ENCODE measurements at regions not wholly inside any gene's neighbourhood (a gene's known extent, or its start where the extent isn't known, plus 50 kb on each side); places are given as distances from the start of the nearest gene placed in this dataset.

- Histone ChIP-seq H3K36me3 (no peaks in the 10 kb centered on the region), H3K4me1 (no peaks in the 10 kb centered on the region), H3K9me3 (no peaks in the 10 kb centered on the region), H3K27ac (no peak overlapping the region), H3K4me3 (no peak overlapping the region), H3K27me3 (no peaks in the 10 kb centered on the region)
- in situ Hi-C loops (cut with MboI; ENCODE audit: low pct_ligation_motif_present in 1 of 4, low pct_unique_long_range_greater_than_20kb in 1 of 4, low sequenced_read_pairs in 3 of 4) (no loop called here), intact Hi-C loops (cut with DNase I; ENCODE audit: low total_unique reads) (no loop called here)
- no peak for TF ChIP-seq EP300 (IDR thresholded peaks at IDR 0.05; ENCODE audit: low read depth)
- TF ChIP-seq CTCF (IDR thresholded peaks at IDR 0.05) = no peak
- TF ChIP-seq POLR2A (IDR thresholded peaks at IDR 0.05) = no peak
- no peak for TF ChIP-seq POLR2AphosphoS5 (IDR thresholded peaks at IDR 0.05)
- no peak for DNase-seq
- WGBS, 2 donors (ENCODE audit: low coverage in 1 of 2) = 68 to 87% methylated on average over 3 of the region's 3 CpGs
Measured at GRCh38 chr16:51851111-51851510, 695.8 kb downstream of the TOX3 start.

GRCh38 chr16:51849715-51850114, 697.2 kb downstream of the TOX3 start:
- 62 to 80% methylated on average over 1 of the region's 1 CpG for WGBS, 2 donors (ENCODE audit: low coverage in 1 of 2)
- intact Hi-C loops (cut with DNase I; ENCODE audit: low total_unique reads) = no loop called here
- in situ Hi-C loops (cut with MboI; ENCODE audit: low pct_ligation_motif_present in 1 of 4, low pct_unique_long_range_greater_than_20kb in 1 of 4, low sequenced_read_pairs in 3 of 4) = no loop called here
- Histone ChIP-seq H3K9me3 (no peaks in the 10 kb centered on the region), H3K27ac (no peak overlapping the region), H3K27me3 (no peaks in the 10 kb centered on the region), H3K4me1 (no peaks in the 10 kb centered on the region), H3K36me3 (no peaks in the 10 kb centered on the region), H3K4me3 (no peak overlapping the region)
- no peak for TF ChIP-seq EP300 (IDR thresholded peaks at IDR 0.05; ENCODE audit: low read depth)
- TF ChIP-seq CTCF (IDR thresholded peaks at IDR 0.05) = no peak
- no peak for TF ChIP-seq POLR2A (IDR thresholded peaks at IDR 0.05)
- no peak for TF ChIP-seq POLR2AphosphoS5 (IDR thresholded peaks at IDR 0.05)
- DNase-seq = no peak

DNA sequence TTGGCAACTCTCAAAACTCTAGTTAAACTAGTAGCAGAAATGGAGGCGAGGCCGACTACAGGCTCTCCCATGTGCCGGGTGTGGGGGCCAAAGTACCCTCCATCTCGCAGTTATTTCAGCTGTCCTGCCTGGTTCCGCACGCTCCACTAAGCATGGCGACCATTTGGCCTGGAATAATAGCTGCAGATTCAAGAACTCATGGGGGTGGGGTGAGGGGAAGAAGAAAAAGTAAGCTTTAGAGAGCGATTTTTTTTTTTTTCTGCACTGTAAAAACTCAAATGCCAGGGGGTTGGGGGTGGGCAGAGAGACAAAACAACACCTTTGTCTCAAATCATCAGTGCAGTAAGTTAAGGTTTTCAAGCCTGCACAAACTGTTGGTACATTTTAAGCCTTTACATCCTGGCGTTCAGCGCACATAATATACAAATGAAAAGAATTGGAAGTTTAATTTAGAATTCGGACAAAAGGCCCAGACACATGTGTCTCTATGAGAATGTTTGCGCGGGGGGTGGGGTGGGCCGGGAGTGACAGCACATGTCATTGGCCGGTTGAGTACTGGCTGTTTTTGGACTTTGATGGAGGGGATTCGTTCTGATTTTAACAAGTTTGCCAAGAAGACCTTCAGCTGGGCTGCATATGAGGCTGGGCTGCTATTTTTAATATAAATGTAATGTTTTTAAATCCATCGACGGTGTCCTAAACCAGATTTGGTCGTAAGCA, 694.7 kb upstream of the SALL1 start:
- TF ChIP-seq POLR2AphosphoS5 (IDR thresholded peaks at IDR 0.05) (no peak), CTCF (IDR thresholded peaks at IDR 0.05) (no peak)
- H3K36me3 ChIP-seq = no peaks in the 10 kb centered on the region
- WGBS, 2 donors (ENCODE audit: low coverage in 1 of 2) = 62 to 83% methylated on average over 11 to 19 of the region's 19 CpGs
- no peaks in the 10 kb centered on the region for H3K9me3 ChIP-seq
- H3K27ac ChIP-seq = no peak overlapping the region
- intact Hi-C loops (cut with DNase I; ENCODE audit: low total_unique reads) = no loop called here
- H3K4me1 ChIP-seq = no peaks in the 10 kb centered on the region
- no peak for DNase-seq
- in situ Hi-C loops (cut with MboI; ENCODE audit: low pct_ligation_motif_present in 1 of 4, low pct_unique_long_range_greater_than_20kb in 1 of 4, low sequenced_read_pairs in 3 of 4) = no loop called here
- H3K27me3 ChIP-seq = no peaks in the 10 kb centered on the region
- no peak overlapping the region for H3K4me3 ChIP-seq

DNA sequence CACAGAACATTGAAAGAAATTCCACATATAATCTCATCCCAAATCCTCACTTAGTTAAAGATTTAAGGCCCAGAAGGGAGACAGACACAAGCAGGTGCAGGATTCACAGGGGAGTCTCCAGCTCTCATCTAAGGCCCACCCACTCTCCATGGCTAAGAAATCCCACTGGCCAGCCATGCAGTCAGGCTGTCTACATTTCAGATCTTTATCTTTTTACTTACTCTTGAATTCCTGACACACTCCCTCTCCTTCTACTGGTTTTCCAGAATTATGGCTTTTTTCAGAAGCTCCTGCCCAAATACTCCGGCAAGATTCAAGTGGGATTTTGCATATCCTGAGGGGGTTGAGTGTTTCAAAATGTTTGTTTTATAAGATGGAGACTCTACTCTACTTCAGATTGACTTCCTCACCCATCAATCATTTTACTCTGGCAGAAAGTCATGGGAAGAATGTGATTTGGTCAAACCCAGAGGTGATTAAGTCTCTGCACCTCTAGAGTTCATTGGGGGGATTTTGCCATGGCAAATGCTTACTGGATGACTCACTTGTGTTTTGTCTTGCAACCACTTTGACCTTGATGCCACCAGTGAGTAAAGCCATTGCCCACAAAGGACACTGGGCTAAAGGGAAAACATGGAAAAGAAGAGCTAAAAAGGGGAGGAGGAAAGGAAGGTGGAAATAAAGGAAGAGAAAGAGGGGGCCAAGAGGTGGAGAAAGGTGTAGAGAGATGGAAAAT, 688.8 kb upstream of the SALL1 start:
- H3K36me3 ChIP-seq = no peaks in the 10 kb centered on the region
- 63 to 66% methylated on average over 1 of the region's 1 CpG for WGBS, 2 donors (ENCODE audit: low coverage in 1 of 2)
- no peak overlapping the region for H3K27ac ChIP-seq
- no peak for TF ChIP-seq POLR2A (IDR thresholded peaks at IDR 0.05)
- TF ChIP-seq CTCF (IDR thresholded peaks at IDR 0.05) = no peak
- no peak for TF ChIP-seq EP300 (IDR thresholded peaks at IDR 0.05; ENCODE audit: low read depth)
- TF ChIP-seq POLR2AphosphoS5 (IDR thresholded peaks at IDR 0.05) = no peak
- intact Hi-C loops (cut with DNase I; ENCODE audit: low total_unique reads) = no loop called here
- in situ Hi-C loops (cut with MboI; ENCODE audit: low pct_ligation_motif_present in 1 of 4, low pct_unique_long_range_greater_than_20kb in 1 of 4, low sequenced_read_pairs in 3 of 4) = no loop called here
- H3K4me3 ChIP-seq = no peak overlapping the region
- H3K27me3 ChIP-seq = no peaks in the 10 kb centered on the region
- DNase-seq = no peak
- no peaks in the 10 kb centered on the region for H3K4me1 ChIP-seq
- H3K9me3 ChIP-seq = no peaks in the 10 kb centered on the region

Measured in transverse colon (tissue), 4 donors.